Progenitor cell of endocrine pancreas (in vitro differentiated cells): ENCODE measurements at regions not wholly inside any gene's neighbourhood (a gene's known extent, or its start where the extent isn't known, plus 50 kb on each side); places are given as distances from the start of the nearest gene placed in this dataset.

Source experiments
- DNase-seq: peaks from one replicate; pipeline ENCODE4 v3.0.0; 2021; ENCODE audit warnings: low spot score; ENCODE audit not compliant: unreplicated experiment
- H3K27ac Mint-ChIP-seq: 2 replicates; pipeline ENCODE4 v1.8.0; 2021; ENCODE audit warnings: mild to moderate bottlenecking, moderate library complexity, mixed read lengths
- H3K27me3 Mint-ChIP-seq: 2 replicates; pipeline ENCODE4 v1.8.0; 2021; ENCODE audit warnings: mixed read lengths
- H3K36me3 Mint-ChIP-seq: 2 replicates; pipeline ENCODE4 v1.8.0; 2022; ENCODE audit warnings: mixed read lengths; ENCODE audit not compliant: insufficient read depth
- H3K4me1 Mint-ChIP-seq: 2 replicates; pipeline ENCODE4 v1.8.0; 2021; ENCODE audit warnings: low read depth, mixed read lengths
- H3K4me3 Mint-ChIP-seq: 2 replicates; pipeline ENCODE4 v1.8.0; 2021; ENCODE audit warnings: low read depth, mild to moderate bottlenecking, moderate library complexity, mixed read lengths
- H3K9me3 Mint-ChIP-seq: 2 replicates; pipeline ENCODE4 v1.8.0; 2021; ENCODE audit warnings: low read depth, mixed read lengths
- TF ChIP-seq, protein P1 (sequence below): fragments of 200-600 bp; sonication (generic); IDR thresholded peaks from one replicate; pipeline ENCODE4 v1.5.0; 2021; ENCODE audit warnings: antibody characterized with exemption, mild to moderate bottlenecking; ENCODE audit not compliant: unreplicated experiment

DNA sequence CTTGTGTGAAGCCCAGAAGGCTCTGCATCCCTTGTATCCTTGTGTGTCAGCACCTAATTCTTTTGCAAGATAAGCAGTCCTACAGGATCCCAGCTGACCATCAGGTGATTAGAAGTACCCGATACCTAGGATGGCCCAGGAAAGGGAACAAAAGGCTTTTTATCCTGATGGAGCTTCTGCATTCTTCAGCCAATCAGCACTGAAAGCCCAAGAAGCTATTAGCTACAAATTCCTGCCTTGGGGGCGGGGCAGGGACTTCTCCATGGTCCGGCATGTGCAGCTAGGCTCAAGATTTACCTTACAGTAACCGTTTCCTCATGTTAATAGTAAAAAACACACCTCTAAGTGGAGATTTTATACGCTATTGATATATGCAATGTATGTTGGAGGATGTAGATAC is 264.6 kb upstream of the THUMPD2 start:
- no peak for DNase-seq
- H3K9me3 Mint-ChIP-seq, result no peaks in the 10 kb centered on the region
- TF ChIP-seq, protein P1, sequence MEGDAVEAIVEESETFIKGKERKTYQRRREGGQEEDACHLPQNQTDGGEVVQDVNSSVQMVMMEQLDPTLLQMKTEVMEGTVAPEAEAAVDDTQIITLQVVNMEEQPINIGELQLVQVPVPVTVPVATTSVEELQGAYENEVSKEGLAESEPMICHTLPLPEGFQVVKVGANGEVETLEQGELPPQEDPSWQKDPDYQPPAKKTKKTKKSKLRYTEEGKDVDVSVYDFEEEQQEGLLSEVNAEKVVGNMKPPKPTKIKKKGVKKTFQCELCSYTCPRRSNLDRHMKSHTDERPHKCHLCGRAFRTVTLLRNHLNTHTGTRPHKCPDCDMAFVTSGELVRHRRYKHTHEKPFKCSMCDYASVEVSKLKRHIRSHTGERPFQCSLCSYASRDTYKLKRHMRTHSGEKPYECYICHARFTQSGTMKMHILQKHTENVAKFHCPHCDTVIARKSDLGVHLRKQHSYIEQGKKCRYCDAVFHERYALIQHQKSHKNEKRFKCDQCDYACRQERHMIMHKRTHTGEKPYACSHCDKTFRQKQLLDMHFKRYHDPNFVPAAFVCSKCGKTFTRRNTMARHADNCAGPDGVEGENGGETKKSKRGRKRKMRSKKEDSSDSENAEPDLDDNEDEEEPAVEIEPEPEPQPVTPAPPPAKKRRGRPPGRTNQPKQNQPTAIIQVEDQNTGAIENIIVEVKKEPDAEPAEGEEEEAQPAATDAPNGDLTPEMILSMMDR, result no peak
- H3K4me1 Mint-ChIP-seq, result no peaks in the 10 kb centered on the region
- no peak overlapping the region for H3K27ac Mint-ChIP-seq
- H3K36me3 Mint-ChIP-seq, result no peaks in the 10 kb centered on the region
- H3K4me3 Mint-ChIP-seq, result no peak overlapping the region
- peaks cover 7% of the 10 kb centered on the region for H3K27me3 Mint-ChIP-seq

- Mint-ChIP-seq H3K4me1 (no peaks in the 10 kb centered on the region), H3K36me3 (no peaks in the 10 kb centered on the region), H3K9me3 (no peaks in the 10 kb centered on the region), H3K27ac (no peak overlapping the region), H3K27me3 (peaks cover 7% of the 10 kb centered on the region), H3K4me3 (no peak overlapping the region)
- no peak for DNase-seq
- TF ChIP-seq, protein P1, result no peak
Observed at GRCh38 chr2:40043191-40043590, 264.1 kb upstream of the THUMPD2 start.

GRCh38 chr2:40041422-40042382 is 262.6 kb upstream of the THUMPD2 start:
- H3K9me3 Mint-ChIP-seq, result no peaks in the 10 kb centered on the region
- peaks cover 4% of the 10 kb centered on the region for H3K27me3 Mint-ChIP-seq
- TF ChIP-seq, protein P1, result no peak
- H3K4me1 Mint-ChIP-seq, result no peaks in the 10 kb centered on the region
- H3K36me3 Mint-ChIP-seq, result no peaks in the 10 kb centered on the region
- H3K27ac Mint-ChIP-seq, result no peak overlapping the region
- no peak for DNase-seq
- H3K4me3 Mint-ChIP-seq, result no peak overlapping the region

DNA sequence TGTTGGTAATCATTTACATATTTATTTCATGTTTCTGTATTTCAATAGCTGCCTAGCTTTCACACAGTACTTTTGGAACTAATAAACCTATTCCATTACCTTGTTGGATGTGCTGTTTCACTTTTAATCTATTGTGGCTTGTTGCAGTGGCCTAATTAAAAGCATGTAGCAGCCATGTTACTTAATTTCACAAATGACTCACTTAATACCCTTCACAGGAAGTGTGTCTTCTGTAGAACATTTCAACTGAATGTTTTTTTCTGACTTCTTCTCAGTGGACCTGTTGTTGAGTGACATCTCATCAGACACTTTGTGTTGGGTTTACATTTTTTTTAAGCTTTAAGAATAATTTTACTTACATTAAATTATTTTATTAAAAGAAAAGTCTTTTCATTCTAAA is 260.5 kb upstream of the THUMPD2 start:
- H3K36me3 Mint-ChIP-seq, result no peaks in the 10 kb centered on the region
- no peak overlapping the region for H3K27ac Mint-ChIP-seq
- TF ChIP-seq, protein P1, result no peak
- H3K4me3 Mint-ChIP-seq, result no peak overlapping the region
- H3K27me3 Mint-ChIP-seq, result peaks cover 3% of the 10 kb centered on the region
- H3K4me1 Mint-ChIP-seq, result no peaks in the 10 kb centered on the region
- DNase-seq, result no peak
- H3K9me3 Mint-ChIP-seq, result peaks cover under 1% of the 10 kb centered on the region

DNA sequence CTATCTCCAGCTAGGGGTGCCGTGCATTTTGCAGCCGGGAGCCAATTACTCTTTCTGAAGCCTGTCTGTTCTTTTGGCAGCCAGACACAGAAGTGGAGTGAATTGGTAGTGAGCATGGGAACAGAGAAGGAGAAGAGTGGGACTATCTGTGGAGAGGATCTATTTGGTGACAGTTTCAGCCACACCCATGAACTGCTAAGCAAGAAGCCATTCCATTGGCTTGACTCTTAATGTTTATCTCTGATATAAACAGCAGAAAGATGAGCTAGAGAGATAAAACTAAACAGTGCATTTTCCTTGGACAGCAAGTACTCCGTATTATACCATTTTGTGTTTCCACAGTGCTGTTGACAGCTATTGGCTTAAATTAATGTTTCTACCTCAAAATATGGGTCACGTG is 259.6 kb upstream of the THUMPD2 start:
- Mint-ChIP-seq H3K4me1 (no peaks in the 10 kb centered on the region), H3K27ac (no peak overlapping the region), H3K27me3 (peaks cover 3% of the 10 kb centered on the region)

More for the DNA sequence above, 259.6 kb upstream of the THUMPD2 start:
- TF ChIP-seq, protein P1, result no peak
- Mint-ChIP-seq H3K9me3 (peaks cover 6% of the 10 kb centered on the region), H3K4me3 (no peak overlapping the region), H3K36me3 (no peaks in the 10 kb centered on the region)
- DNase-seq, result no peak
